GM21619 (cell line): ENCODE measurements at regions not wholly inside any gene's neighbourhood (a gene's known extent, or its start where the extent isn't known, plus 50 kb on each side); places are given as distances from the start of the nearest gene placed in this dataset.
"Not testable (repeated sequence)": the region's sequence is repeated elsewhere in the genome, so short reads cannot be mapped to it uniquely, and the experiment has no call there.

ENCODE experiments used
- ATAC-seq: cut with Tn5 transposase; IDR thresholded peaks from one replicate; pipeline ENCODE4 v1.9.1; 2021; ENCODE audit not compliant: unreplicated experiment

DNA sequence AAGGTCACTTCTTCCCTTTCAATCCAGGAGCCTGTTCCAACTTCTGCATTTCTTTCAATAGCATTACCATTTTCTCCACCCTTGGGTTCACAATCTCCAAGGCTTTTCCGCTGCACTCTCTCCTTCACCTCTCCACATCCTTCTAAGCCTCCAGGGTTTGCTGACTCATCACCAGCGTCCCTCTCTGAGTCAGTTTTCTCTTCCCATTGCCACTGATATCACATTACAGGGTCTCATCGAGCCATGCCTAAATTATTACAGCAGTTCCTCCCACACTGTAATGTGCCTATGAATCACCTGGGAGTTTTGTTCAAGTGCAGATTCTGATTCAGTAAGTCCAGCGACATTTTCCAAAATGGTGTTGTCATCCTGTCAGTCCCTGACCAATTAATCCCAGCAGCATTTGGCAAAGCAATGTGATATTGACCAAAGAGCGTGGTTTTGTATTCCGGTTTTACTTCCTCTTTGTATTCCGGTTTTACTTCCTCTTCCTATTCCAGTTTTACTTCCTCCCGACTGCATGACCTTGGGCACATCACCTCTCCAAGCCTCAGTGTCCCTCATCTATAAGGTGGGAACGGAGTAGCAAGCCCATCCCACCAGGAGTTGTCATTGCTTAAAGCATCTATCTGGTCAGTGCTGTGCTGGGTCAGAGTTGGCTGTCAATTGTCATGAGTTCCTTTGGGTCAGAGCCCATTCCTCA, 208.3 kb upstream of the NBPF12 start:
- not testable (repeated sequence) for ATAC-seq

DNA sequence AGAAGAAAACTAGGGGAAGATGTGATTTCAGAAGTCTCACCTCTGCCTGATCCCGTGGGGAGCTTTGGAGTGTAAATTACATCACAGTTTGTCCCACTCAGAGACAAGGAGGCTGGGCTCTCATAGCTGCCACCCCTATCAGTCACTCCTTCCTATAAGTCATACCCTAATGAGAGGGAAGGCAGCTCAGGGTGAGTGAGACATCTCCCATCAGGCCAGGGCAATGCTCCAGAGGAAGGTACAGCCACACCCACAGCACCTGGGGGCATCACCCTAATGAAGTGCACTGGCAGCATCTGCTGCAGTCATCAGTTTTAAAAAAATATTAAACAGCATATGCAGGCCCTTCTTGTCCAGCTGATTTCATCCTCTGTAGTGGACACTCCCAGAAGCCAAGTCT, 223.1 kb upstream of the NBPF12 start:
- not testable (repeated sequence) for ATAC-seq

DNA sequence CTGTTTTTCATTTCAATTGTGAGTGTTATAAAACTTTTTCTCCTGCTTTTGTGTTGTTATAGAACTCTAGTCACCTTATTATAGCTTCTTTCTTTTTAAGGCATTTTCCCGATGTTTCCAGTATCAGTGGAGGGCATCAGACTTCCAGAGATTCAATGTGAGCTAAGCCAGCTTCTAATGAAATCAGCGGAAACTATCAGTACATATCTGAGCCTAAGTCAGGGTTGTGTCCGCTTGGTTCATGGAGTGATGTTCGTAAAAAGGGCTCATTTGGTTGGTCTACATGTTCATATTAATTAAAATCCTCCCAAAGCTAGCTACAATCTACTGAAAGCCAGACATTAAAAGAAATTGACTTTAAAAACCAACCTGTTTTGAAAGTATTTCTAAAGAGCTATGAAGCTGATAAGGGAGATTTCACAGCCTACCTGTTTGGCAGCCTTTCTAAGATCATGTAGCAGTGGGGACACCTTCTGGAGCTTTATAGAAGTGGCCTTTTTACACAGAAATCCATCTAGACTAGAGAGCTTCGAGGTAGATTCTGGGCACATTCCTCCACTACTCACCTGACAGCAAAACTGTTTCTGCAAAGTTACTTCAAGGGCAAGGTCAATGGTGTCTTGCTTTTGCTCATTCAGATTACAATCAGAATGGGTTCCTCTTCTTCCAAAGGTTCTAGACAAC, 227.1 kb upstream of the NBPF12 start:
- not testable (repeated sequence) for ATAC-seq

DNA sequence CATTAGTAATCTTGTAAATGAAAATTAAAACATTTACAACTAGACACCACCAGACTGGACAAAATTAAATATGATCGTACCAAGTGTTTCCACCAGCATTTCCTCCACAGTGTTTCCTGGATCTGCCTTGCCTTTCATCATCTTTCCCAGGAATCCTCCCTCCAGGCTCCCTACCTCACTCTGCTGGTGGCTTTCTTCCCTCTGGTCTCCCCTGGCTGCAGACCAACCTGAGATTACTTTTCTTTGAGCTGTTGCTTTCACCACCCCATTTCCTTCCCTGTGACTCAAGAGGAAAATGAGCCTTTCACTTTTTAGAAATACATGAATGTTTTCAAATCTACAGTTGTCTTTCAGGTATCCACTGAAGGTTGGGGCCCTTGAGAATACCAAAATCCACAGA, 228.8 kb upstream of the NBPF12 start:
- ATAC-seq = not testable (repeated sequence)

DNA sequence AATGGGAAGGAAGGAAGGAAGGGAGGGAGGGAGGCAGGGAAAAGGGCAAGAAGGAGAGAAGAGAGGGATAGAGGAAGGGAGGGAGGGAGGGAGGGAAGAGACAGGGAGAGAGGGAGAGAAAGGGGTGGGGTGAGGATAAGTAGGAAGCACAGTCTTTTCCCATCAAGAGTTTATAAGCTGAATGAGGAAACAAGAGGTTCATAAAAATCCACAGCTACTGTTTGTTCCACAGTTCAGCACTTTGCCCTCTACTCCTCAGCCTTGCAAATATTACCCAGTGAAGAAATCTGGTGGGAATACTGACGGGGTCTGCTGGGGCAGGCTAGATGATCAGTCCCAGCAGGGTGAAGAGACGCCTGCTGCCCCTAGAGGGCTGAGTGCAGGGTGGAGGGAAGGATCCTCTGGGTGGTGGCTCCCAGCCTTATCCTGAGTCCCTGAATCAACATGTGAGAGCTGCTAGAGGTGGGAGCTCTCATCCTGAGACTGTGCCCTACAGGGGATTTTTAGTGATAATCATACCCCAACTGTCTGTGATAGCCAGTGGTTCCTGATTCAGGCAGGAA, 233.9 kb upstream of the NBPF12 start:
- not testable (repeated sequence) for ATAC-seq

DNA sequence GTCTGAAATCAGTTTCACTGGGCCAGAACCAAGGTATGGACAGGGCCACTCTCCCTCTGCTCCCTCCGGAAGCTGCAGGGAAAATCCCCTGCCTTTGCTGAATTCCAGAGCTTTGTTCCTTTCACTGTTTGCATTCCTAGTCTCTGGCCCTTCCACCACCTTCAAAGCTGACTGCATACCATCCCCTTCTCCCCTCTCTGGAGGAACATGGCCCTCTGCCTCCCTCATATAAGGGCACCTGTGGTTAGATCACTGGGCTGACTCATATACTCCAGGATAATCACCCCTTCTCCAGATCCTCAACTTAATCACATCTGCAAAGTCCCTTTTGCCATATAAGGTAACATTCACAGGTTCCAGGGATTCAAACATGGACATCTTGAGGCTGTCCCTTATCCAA, 236.8 kb upstream of the NBPF12 start:
- not testable (repeated sequence) for ATAC-seq

DNA sequence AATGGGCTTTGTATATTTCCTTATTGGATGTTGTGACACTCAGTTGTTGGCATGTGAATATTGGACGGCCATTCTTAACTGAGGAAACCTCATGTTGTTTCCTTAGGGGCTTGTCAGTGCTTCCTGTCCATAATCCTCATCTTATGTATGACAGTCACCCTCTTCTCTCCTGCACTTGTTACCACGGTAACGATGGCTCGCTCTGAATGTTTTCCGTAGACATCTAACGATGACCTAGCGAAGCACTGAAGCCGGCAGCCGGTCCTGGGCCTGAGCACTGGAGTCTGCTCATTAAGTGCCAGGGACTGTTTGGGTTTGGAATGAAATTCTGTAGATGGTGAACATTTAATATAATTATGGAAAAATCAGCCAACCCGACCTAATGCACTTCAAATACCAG, 242.7 kb upstream of the NBPF12 start:
- not testable (repeated sequence) for ATAC-seq

DNA sequence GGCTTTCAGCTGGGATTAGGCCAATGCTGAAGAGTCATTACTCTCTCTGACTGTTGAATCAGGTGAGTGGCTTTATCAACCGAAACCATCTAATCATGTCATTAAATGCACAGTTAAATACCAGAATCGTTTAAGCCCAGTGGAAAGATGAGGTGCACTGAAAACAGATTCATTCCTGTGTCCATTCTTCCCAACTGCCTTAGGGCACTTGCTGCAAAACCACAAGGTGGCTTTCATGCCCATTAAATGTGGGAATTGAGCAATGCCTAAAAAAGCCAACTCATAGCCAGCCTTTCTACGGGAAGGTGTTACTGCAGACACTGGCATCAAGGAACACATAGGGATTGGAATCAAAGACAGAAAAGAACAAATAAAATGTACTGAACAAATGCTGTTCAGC, 246.3 kb upstream of the NBPF12 start:
- not testable (repeated sequence) for ATAC-seq

DNA sequence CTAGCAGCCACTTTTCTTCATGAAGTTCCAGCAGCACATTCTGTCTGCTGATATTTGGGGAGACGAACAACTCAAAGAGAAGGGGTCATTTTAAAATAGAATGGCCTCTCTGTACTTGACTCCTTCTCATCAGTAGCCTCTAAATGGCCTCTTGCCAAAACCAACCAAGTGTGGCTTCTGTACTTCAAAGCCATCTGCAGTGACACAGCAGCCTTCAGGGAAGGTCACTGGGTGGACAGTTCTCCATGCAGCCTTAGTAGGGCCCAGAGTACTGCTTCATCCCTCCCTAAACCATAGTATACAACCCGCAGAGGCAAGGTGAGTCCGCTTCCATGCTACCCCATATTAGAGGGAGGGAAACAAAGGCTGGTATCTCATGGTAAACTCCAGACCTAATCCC, 249.2 kb upstream of the NBPF12 start:
- not testable (repeated sequence) for ATAC-seq

DNA sequence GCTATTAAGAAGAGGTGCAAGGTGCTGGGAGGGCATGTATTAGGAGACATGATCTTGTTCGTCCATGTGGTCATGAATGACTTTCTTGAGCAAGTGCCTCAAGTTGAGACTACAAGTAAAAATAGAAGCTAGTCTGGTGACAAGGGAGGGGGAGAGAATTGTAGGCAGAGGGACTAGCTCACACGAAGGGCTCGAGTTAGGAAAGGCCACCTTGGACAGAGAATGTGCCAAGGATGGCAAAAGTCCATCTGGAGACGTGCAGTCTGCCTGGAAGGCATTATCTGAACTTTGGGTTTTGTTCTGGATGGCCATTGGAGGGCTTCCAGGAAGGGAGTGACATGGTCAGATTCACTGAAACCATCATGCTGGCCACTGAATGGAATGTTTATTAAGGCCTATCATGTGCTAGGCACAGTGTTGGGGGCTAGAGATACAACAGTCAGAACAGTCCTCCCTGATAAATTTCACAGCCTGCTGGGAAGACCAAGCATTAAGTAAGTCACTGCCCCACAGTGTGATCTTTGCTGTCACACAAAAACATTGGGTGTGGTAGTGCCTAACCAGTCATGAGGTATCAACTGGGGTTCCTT, 251.3 kb upstream of the NBPF12 start:
- not testable (repeated sequence) for ATAC-seq

DNA sequence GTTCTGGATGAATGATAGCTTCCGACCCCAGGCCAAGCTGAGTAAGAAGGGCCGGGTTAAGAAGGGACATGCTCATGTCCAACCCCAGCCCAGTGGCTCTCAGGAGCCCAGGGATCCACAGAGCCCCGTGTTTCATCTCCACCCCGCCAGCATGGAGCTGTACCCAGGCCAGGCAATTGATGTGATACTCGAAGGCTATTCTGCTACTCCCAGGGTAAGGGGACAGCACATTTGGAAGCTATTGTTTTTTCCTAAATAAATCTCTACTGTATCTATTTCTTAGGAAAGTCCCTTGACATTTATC, 255.0 kb upstream of the NBPF12 start:
- ATAC-seq = not testable (repeated sequence)

DNA sequence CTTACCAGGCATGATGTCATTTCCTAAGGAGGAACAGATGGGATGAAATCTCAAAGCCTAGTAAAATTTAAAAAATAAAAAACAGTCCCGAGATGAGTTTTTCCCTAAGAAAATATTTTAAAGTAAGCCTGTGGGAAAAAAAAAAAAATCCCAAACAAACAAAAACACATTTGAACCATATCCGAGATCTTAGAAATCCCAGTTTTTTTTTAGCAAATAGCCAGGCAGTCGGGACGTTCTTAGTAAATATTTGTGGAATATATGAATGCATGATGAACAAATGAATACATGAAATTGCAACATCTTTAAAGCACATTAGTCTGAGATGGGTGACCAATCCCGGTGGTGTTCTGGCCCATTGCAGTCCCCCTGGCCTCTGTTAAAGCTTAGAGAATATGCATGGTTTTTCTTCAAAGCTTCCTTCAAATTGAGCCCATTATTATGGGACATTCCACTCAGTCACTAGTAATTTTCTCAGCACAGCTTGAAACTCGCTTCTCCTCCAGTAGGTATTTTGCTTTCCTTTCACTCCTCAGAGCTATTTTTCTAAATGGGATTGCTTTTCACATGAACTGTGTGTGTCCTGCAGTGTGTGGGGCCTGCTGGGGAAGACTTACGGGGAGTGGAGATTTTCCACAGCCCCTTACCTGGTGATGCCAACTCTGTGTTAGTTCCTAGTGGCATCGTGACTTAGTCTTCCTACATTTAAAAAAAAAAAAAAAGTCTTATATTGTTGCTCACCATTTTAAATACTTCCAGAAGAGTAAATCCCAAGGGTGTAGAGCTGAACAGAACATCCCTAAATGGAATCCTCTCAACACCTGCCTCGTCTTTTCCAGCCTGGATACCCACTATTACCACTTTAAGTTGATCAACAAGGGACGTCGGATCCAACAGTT, 255.6 kb upstream of the NBPF12 start:
- not testable (repeated sequence) for ATAC-seq

DNA sequence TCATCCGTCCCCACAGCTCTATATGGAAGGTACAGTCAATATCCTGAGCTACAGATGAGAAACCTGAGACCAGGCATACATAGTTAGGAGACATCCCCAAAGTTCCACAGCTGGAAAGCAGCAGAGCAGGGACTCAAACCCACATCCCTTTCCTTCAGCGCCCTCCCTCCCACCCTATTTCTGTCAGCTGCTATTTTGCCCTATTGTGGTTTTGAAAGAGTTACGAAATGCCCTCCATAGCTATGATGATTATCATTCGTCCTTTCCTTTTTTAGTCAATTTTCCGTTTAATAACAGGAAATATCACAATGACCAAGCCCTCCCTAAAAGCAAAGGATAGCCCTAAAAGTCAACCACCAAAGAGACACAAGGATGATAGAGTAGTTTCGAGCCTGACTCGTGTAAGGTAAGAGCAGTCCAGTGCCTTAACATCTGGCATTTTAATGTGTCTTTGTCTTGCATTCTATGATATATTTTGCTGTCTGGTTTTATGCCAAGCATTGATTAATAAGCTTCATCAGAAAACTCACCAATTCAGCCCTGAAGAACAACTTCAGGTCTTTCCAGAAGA, 264.3 kb upstream of the NBPF12 start:
- ATAC-seq = not testable (repeated sequence)

DNA sequence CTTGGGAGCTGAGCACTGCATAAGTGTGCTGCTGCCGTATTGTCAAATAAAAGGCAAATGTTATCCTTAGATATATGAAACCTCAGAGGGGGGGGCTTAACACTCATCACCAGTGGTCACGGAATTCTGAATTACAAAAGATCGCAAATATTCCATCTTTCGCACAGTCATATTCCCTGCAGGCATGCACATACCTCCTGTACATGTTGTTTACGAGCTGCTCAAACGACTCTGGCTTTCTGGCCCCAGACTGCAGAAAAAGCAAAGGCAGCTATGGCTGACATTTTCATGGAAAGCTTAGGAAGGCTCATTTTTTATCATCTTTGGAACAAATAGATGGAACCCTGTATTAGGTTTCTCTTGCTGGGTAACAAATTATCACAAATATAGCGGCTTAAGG, 265.5 kb upstream of the NBPF12 start:
- not testable (repeated sequence) for ATAC-seq

DNA sequence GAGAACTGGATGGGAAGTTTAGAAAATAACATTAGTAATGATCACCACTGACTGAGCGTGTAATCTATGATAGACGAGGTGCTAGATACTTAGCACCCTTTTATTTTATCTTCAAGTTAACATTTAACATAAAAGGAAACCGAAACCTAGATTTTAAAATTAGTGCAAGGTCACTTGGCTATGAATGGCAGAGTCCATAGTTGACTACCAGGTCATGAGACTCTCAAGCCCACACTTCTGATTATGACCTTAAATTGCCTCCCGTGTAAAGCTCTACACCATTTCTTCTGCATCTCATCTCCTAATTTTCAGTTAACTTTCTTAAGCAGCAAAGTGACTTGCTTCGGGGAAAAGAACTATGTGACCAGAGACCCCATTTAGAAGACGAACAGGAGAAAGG, 266.5 kb upstream of the NBPF12 start:
- ATAC-seq = not testable (repeated sequence)

DNA sequence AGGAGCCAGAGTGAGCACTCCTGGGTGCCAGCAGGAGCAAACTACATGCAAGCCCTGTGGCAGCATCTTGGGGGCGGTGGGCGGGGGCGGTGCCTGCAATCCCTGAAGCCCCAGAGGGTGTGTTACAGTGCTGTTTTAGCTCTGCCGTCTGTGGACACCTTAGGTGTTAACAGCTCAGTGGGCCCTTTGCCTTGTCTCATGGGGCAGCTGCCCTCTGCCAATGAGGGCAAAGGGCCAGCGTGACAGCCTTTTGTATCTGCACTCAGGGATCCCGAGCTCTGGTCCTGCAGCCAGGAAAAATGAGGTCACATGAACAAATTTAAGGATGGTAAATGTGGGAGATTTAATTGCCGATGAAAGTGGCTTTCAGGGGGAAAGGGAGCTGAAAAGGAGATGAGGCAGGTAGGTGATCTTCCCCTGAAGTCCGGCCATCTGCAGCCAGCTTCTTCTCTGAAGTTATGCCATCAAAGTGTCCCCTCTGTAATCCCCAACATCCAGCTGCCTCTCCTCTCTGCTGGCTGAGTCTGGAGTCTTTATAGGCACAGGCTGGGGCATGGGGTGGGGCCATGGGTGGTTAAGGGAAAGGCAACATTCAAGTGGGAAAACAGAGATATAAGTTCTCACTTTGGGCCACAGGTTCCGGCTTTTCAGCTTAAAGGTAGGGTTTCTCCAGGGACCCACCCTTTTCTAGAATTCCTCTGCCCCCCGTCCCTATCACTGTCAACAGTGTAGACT, 267.1 kb upstream of the NBPF12 start:
- not testable (repeated sequence) for ATAC-seq

DNA sequence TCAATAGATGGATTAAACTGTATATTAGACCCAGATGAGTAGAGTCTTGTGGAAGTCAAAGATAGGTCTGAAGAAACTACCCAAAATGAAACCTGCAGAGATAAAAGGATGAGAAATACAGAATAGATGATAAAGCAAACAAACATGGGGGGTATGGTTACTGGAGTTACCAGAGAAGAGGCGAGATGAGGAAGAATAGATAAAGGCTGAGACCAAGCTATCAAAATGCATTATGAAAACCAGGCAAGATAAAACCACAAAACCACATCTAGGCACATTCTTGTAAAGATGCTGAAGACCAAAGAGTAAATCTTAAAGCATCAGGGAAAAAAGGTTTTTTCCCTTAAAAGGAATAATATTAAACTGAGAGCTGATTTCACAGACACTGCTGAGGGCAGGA, 271.8 kb upstream of the NBPF12 start:
- not testable (repeated sequence) for ATAC-seq

DNA sequence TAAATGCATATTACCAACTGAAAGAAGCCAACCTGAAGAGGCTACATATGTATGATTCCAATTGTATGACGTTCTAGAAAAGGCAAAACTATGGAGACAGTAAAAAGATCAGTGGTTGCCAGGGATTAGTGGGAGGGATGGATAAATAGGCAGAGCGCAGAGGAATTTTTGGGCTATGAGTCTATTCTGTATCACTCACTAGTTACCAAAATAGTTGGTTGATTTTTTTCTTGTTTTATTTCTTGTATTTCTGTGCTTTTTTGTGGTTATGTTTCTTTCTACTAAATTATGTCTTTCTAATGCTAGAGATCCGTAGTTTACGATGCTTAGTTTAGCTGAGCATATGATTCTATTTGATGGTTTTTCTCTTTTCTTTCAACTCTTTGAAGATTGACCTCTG, 277.9 kb upstream of the NBPF12 start:
- ATAC-seq = not testable (repeated sequence)

DNA sequence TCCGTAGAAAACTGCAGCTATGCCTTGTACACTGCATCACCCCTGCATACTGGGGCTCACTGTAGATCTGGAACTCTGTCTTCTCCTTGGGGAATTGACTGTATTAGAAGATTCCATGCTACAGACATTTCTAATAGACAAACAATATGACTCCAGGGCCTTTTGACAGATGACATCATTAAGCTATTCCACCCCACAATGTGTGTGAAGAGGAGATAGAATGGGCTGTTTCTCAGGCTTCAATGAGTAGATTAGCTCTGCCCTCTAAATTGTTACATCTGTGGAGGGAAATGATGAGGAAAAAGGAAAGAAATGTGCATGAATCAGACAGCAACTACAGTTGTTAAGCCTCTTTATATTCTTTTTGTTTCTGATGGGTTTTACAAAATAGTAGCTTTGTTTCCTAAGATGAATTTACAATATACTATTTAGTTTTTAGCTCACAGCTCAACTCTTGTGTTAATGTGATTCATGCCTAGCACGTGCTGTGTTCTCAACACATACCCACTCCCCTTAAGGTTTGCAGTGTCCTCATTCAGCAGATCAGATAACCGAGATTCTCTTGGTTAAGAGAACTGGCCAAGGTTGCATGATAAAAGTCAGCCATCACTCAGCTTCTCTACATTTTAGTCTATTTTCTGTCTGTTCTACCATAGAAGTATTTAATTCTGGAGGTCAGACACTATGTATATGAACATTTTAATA, 281.6 kb upstream of the NBPF12 start:
- not testable (repeated sequence) for ATAC-seq
